Type B pancreatic cell (in vitro differentiated cells): ENCODE measurements at regions not wholly inside any gene's neighbourhood (a gene's known extent, or its start where the extent isn't known, plus 50 kb on each side); places are given as distances from the start of the nearest gene placed in this dataset.

ENCODE experiments used
- DNase-seq: peaks from one replicate; pipeline ENCODE4 v3.0.0; 2021; ENCODE audit warnings: mixed read lengths; ENCODE audit not compliant: unreplicated experiment; ENCODE audit errors: extremely low spot score
- H3K27ac Mint-ChIP-seq: 2 replicates; pipeline ENCODE4 v1.8.0; 2021; ENCODE audit warnings: mild to moderate bottlenecking, mixed read lengths
- H3K27me3 Mint-ChIP-seq: 2 replicates; pipeline ENCODE4 v1.8.0; 2021; ENCODE audit warnings: mixed read lengths
- H3K36me3 Mint-ChIP-seq: 2 replicates; pipeline ENCODE4 v1.8.0; 2021; ENCODE audit warnings: mixed read lengths
- H3K4me1 Mint-ChIP-seq: one replicate; pipeline ENCODE4 v1.8.0; 2021; ENCODE audit warnings: mixed read lengths; ENCODE audit not compliant: unreplicated experiment
- H3K4me3 Mint-ChIP-seq: 2 replicates; pipeline ENCODE4 v1.8.0; 2021; ENCODE audit warnings: mild to moderate bottlenecking, mixed read lengths
- H3K9me3 Mint-ChIP-seq: 2 replicates; pipeline ENCODE4 v1.8.0; 2021; ENCODE audit warnings: mixed read lengths
- CTCF ChIP-seq: fragments of 200-600 bp; sonication (generic); conservative IDR thresholded peaks from 2 replicates; pipeline ENCODE4 v1.5.0; 2021; ENCODE audit warnings: antibody characterized with exemption, mild to moderate bottlenecking

- Mint-ChIP-seq H3K27me3 (peaks cover 8% of the 10 kb centered on the region), H3K4me1 (peaks cover 5% of the 10 kb centered on the region), H3K36me3 (no peaks in the 10 kb centered on the region), H3K27ac (no peak overlapping the region), H3K9me3 (peaks cover 4% of the 10 kb centered on the region), H3K4me3 (no peak overlapping the region)
- no peak for TF ChIP-seq CTCF
- no peak for DNase-seq
These were observed 372.9 kb downstream of the DOK5 start for GRCh38 chr20:54848262-54848661.

GRCh38 chr20:54846948-54847347 lies 371.6 kb downstream of the DOK5 start:
- DNase-seq: no peak
- no peak for TF ChIP-seq CTCF
- Mint-ChIP-seq H3K4me3 (no peak overlapping the region), H3K27me3 (peaks cover 8% of the 10 kb centered on the region), H3K4me1 (peaks cover 3% of the 10 kb centered on the region), H3K9me3 (peaks cover 4% of the 10 kb centered on the region), H3K27ac (no peak overlapping the region), H3K36me3 (no peaks in the 10 kb centered on the region)

GRCh38 chr20:54844346-54844745 lies 369.0 kb downstream of the DOK5 start:
- H3K4me1 Mint-ChIP-seq: peaks cover 6% of the 10 kb centered on the region
- no peak for TF ChIP-seq CTCF
- H3K27me3 Mint-ChIP-seq: peaks cover 4% of the 10 kb centered on the region
- DNase-seq: no peak
- H3K36me3 Mint-ChIP-seq: no peaks in the 10 kb centered on the region
- H3K4me3 Mint-ChIP-seq: no peak overlapping the region
- H3K9me3 Mint-ChIP-seq: peaks cover 4% of the 10 kb centered on the region
- H3K27ac Mint-ChIP-seq: no peak overlapping the region

- peaks cover 4% of the 10 kb centered on the region for H3K9me3 Mint-ChIP-seq
- peaks cover 6% of the 10 kb centered on the region for H3K4me1 Mint-ChIP-seq
- H3K36me3 Mint-ChIP-seq: no peaks in the 10 kb centered on the region
- H3K27me3 Mint-ChIP-seq: peaks cover 4% of the 10 kb centered on the region
- no peak for TF ChIP-seq CTCF
- H3K27ac Mint-ChIP-seq: no peak overlapping the region
- DNase-seq: no peak
- no peak overlapping the region for H3K4me3 Mint-ChIP-seq
These were observed 368.5 kb downstream of the DOK5 start for GRCh38 chr20:54843865-54844264.

GRCh38 chr20:54843431-54843830 lies 368.0 kb downstream of the DOK5 start:
- peaks cover 6% of the 10 kb centered on the region for H3K4me1 Mint-ChIP-seq
- no peaks in the 10 kb centered on the region for H3K36me3 Mint-ChIP-seq
- TF ChIP-seq CTCF: no peak
- no peak overlapping the region for H3K4me3 Mint-ChIP-seq
- H3K27ac Mint-ChIP-seq: no peak overlapping the region
- H3K9me3 Mint-ChIP-seq: peaks cover 4% of the 10 kb centered on the region
- DNase-seq: no peak
- peaks cover 4% of the 10 kb centered on the region for H3K27me3 Mint-ChIP-seq

GRCh38 chr20:54839224-54839623 lies 363.8 kb downstream of the DOK5 start:
- Mint-ChIP-seq H3K9me3 (no peaks in the 10 kb centered on the region), H3K27me3 (no peaks in the 10 kb centered on the region), H3K36me3 (no peaks in the 10 kb centered on the region), H3K27ac (no peak overlapping the region), H3K4me1 (peaks cover 15% of the 10 kb centered on the region), H3K4me3 (no peak overlapping the region)
- no peak for TF ChIP-seq CTCF
- DNase-seq: no peak
